Ishikawa (cell line): ENCODE measurements at regions not wholly inside any gene's neighbourhood (a gene's known extent, or its start where the extent isn't known, plus 50 kb on each side); places are given as distances from the start of the nearest gene placed in this dataset.

Experiments
- CEBPB ChIP-seq: IDR thresholded peaks from 2 replicates; pipeline ENCODE4 v1.6.1; 2012
- CREB1 ChIP-seq: IDR thresholded peaks from 2 replicates; pipeline ENCODE4 v1.6.1; 2012; ENCODE audit warnings: low read depth
- EGR1 ChIP-seq: IDR thresholded peaks from 2 replicates; pipeline ENCODE4 v1.6.1; 2012
- EP300 ChIP-seq: IDR thresholded peaks from 2 replicates; pipeline ENCODE4 v1.6.1; 2012; ENCODE audit warnings: borderline replicate concordance
- FOXM1 ChIP-seq: IDR thresholded peaks from 2 replicates; pipeline ENCODE4 v1.6.1; 2012; ENCODE audit warnings: low read depth, borderline replicate concordance
- NFIC ChIP-seq: IDR thresholded peaks from 2 replicates; pipeline ENCODE4 v1.6.1; 2012
- RAD21 ChIP-seq: IDR thresholded peaks from 2 replicates; pipeline ENCODE4 v1.6.1; 2012; ENCODE audit warnings: low read depth
- TAF1 ChIP-seq: IDR thresholded peaks from 2 replicates; pipeline ENCODE4 v1.6.1; 2012; ENCODE audit warnings: low read depth, mild to moderate bottlenecking
- TCF12 ChIP-seq: IDR thresholded peaks from 2 replicates; pipeline ENCODE4 v1.6.1; 2012; ENCODE audit warnings: low read depth
- TEAD4 ChIP-seq: IDR thresholded peaks from 2 replicates; pipeline ENCODE4 v1.6.1; 2012
- YY1 ChIP-seq: IDR thresholded peaks from 2 replicates; pipeline ENCODE4 v1.6.1; 2012; ENCODE audit warnings: low read depth
- ZBTB7A ChIP-seq: IDR thresholded peaks from 2 replicates; pipeline ENCODE4 v1.6.1; 2012; ENCODE audit warnings: low read depth
- TF ChIP-seq, protein P1 (sequence below): IDR thresholded peaks from 2 replicates; pipeline ENCODE4 v1.6.1; 2012
- TF ChIP-seq, protein P2 (sequence below): IDR thresholded peaks from 2 replicates; pipeline ENCODE4 v1.6.1; 2012; ENCODE audit warnings: low read depth, mild to moderate bottlenecking
- TF ChIP-seq, protein P3 (sequence below): IDR thresholded peaks from 2 replicates; pipeline ENCODE4 v1.6.1; 2012

- TF ChIP-seq TAF1 (no peak), EGR1 (no peak), NFIC (no peak), CREB1 (no peak), CEBPB (no peak), EP300 (no peak), YY1 (no peak), RAD21 (no peak)
- TF ChIP-seq, protein P1, sequence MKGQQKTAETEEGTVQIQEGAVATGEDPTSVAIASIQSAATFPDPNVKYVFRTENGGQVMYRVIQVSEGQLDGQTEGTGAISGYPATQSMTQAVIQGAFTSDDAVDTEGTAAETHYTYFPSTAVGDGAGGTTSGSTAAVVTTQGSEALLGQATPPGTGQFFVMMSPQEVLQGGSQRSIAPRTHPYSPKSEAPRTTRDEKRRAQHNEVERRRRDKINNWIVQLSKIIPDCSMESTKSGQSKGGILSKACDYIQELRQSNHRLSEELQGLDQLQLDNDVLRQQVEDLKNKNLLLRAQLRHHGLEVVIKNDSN = no peak
Observed at GRCh38 chr2:128619471-128620325, 301.0 kb upstream of the HS6ST1 start.

- TF ChIP-seq, protein P2, sequence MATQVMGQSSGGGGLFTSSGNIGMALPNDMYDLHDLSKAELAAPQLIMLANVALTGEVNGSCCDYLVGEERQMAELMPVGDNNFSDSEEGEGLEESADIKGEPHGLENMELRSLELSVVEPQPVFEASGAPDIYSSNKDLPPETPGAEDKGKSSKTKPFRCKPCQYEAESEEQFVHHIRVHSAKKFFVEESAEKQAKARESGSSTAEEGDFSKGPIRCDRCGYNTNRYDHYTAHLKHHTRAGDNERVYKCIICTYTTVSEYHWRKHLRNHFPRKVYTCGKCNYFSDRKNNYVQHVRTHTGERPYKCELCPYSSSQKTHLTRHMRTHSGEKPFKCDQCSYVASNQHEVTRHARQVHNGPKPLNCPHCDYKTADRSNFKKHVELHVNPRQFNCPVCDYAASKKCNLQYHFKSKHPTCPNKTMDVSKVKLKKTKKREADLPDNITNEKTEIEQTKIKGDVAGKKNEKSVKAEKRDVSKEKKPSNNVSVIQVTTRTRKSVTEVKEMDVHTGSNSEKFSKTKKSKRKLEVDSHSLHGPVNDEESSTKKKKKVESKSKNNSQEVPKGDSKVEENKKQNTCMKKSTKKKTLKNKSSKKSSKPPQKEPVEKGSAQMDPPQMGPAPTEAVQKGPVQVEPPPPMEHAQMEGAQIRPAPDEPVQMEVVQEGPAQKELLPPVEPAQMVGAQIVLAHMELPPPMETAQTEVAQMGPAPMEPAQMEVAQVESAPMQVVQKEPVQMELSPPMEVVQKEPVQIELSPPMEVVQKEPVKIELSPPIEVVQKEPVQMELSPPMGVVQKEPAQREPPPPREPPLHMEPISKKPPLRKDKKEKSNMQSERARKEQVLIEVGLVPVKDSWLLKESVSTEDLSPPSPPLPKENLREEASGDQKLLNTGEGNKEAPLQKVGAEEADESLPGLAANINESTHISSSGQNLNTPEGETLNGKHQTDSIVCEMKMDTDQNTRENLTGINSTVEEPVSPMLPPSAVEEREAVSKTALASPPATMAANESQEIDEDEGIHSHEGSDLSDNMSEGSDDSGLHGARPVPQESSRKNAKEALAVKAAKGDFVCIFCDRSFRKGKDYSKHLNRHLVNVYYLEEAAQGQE = peak; percentile 64
- TF ChIP-seq TAF1 = no peak
- TF ChIP-seq TEAD4 = no peak
Observed at GRCh38 chr2:128621074-128621473, 302.4 kb upstream of the HS6ST1 start.

DNA sequence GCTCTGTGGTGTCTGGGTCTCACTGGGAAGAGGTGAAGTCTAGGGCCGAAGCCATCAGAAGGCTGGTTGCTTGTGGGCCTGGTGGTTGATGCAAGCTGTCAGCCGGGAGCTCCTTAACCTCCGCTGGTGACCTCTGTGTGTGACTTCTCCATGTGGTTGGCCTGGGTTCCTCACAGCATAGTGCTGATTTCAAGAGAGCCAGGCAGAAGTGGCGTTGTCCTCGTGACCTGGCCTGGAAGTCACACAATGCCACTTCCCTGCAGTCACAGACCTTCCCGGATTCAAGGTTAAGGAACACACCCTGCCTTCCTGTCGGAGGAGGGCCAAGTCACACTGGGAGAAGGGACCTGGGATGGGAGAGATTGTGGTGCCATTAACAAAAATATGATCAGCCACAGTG lies 303.7 kb upstream of the HS6ST1 start:
- TF ChIP-seq ZBTB7A (no peak), FOXM1 (no peak), TCF12 (no peak), NFIC (no peak)

DNA sequence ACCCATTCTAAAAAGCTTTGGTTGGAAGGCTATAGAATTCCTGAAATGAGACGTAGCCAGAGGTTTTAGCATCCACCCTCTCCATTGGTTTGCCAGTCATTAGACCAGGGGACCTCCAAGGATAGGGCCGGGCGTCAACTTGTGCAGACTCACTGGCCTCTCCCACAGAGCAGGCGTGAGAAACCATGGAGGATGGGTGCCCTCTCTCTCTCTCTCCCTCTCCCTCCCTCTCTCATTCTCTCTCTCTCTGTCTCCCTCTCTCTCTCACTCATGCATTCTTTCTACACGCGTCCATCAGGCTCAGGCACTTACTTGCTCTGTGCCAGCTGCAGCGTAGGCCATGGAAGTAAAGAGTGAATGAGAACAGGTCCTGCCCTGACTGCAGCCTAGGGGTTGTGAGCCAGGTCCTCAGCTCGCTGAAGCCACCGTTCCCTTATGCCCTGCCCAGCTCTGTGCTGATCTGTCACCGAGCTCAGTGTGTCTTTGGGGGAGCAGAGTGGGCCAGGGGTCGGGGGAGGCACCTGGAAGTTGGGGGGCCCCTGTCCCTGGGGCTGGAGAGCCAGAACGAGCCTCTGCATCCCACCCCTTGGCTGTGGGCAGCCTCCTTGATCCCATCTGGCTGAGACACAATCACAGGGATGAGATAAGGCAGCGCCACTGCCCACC lies 304.4 kb upstream of the HS6ST1 start:
- no peak for TF ChIP-seq FOXM1
- no peak for TF ChIP-seq TCF12
- TF ChIP-seq NFIC = no peak
- no peak for TF ChIP-seq RAD21
- no peak for TF ChIP-seq CEBPB
- no peak for TF ChIP-seq TAF1
- no peak for TF ChIP-seq ZBTB7A
- TF ChIP-seq EGR1 = no peak
- TF ChIP-seq YY1 = no peak
- TF ChIP-seq, protein P3, sequence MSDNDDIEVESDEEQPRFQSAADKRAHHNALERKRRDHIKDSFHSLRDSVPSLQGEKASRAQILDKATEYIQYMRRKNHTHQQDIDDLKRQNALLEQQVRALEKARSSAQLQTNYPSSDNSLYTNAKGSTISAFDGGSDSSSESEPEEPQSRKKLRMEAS = no peak
- TF ChIP-seq CREB1 = no peak
- no peak for TF ChIP-seq EP300
- TF ChIP-seq, protein P2 = no peak
- TF ChIP-seq, protein P1 = no peak
- TF ChIP-seq TEAD4 = no peak

DNA sequence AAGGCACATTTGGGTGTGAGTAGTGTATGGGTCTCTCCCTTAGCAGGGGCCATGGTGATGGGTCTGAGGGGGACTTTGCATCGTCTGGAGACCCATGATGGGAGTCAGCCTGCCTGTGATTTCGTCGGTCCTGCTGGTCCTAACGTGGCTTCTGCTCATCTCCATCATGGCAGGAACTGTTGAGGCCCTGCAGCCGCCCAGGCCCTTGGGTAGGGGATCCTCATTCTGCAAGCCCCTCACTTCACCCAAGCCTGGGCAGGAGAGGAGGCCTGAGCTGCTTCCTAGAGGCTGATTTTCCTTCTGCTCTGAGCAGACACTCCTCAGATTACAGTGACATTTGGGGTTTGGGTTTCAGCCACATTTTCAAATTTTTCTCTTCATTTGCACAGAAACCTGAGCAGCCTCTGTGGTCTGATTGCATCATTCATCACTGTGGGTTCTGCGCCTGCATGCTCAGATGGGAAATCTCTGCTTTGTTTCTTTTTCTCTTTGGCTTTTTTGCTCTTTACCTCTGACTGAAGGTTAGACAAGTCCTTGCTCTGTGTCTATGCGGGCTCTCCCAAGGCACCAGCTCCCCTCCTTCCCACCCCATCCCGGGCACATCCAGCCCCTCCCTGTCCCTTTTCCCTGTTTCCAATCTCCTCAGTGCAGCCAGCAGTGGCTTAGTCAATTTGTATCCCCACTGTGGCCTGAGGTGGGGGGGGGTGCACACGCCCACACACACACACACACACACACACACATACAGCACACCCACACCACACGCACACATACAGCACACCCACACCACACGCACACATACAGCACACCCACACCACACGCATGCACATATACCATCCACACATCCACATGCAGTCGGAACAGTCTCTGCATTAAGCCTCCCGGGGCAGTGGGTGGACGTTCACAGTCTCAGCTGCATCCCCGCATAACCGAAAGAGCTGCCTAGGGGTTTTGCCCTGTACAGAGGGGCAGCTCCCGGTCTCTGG lies 305.4 kb upstream of the HS6ST1 start:
- TF ChIP-seq FOXM1 (no peak), EGR1 (0 out of 2 replicates have a peak, but pooled peaks have one; percentile 17), RAD21 (peak; percentile 14; the same call in 1 of the 2 replicates), CEBPB (peak; percentile 93), TCF12 (no peak)

GRCh38 chr2:128624956-128625355 lies 306.3 kb upstream of the HS6ST1 start:
- no peak for TF ChIP-seq YY1
- TF ChIP-seq, protein P2 = no peak
- no peak for TF ChIP-seq NFIC
- TF ChIP-seq, protein P3 = no peak
- no peak for TF ChIP-seq TCF12
- TF ChIP-seq CREB1 = no peak
- no peak for TF ChIP-seq ZBTB7A
- no peak for TF ChIP-seq RAD21
